ENCODE measurements at regions not wholly inside any gene's neighbourhood (a gene's known extent, or its start where the extent isn't known, plus 50 kb on each side); places are given as distances from the start of the nearest gene placed in this dataset.

GRCh38 chr15:77819851-77820728 lies 187.4 kb upstream of the LINGO1 start:
- H3K27me3 ChIP-seq (ENCODE audit: control insufficient read depth, insufficient read depth, low read length), result peaks cover 10% of the 10 kb centered on the region; the same call in 1 of the 2 replicates
- TF ChIP-seq SIN3A (IDR thresholded peaks at IDR 0.05; ENCODE audit: borderline replicate concordance, insufficient read depth, low read depth, low read length) (no peak), CTCF (IDR thresholded peaks at IDR 0.05) (peak; percentile 79; the same call in 1 of the 2 replicates), REST (IDR thresholded peaks at IDR 0.05; ENCODE audit: insufficient read depth in 1 of 2, low read depth in 2 of 2, low read length in 1 of 2) (no peak)
- in situ Hi-C loops (cut with HindIII; ENCODE audit: low pct_unique_long_range_greater_than_20kb, low sequenced_read_pairs) (no loop called here), intact Hi-C loops (cut with micrococcal nuclease; ENCODE audit: unreplicated experiment) (no loop called here)
- no peaks in the 10 kb centered on the region for H3K36me3 ChIP-seq (ENCODE audit: control insufficient read depth, insufficient read depth, low read length)
- no peak overlapping the region for H3K27ac ChIP-seq (ENCODE audit: low read length)
- BruUV-seq (replicated peaks), result no TSS peak
- no peak for DNase-seq (ENCODE audit: low read depth, low spot score)
- no peaks in the 10 kb centered on the region for H3K4me1 ChIP-seq (ENCODE audit: control insufficient read depth, insufficient read depth, low read length)
- H3K9me3 ChIP-seq (ENCODE audit: control insufficient read depth, insufficient read depth, low read depth, low read length), result no peaks in the 10 kb centered on the region
- peak overlapping the region; percentile 23 to 36; a peak in 3 of 4 replicates for H3K4me3 ChIP-seq (ENCODE audit: low read depth in 2 of 2, low read length in 2 of 2)
- peak; percentile 81 for ATAC-seq
- POLR2A ChIA-PET, result no interaction called here
- CTCF ChIA-PET, result interaction anchor here (0.6 to 3.0 kb wide), 6 partner anchors 12 to 277 kb away, joined by 3 to 36 read pairs (median 4); partner anchors contain the start of gene LINGO1

- ChIA-PET CTCF (interaction anchor here (0.6 to 3.0 kb wide), 2 partner anchors 160 to 186 kb away, joined by 3 to 36 read pairs; partner anchors contain the start of gene LINGO1), POLR2A (no interaction called here)
- Histone ChIP-seq H3K36me3 (ENCODE audit: control insufficient read depth, insufficient read depth, low read length) (no peaks in the 10 kb centered on the region), H3K4me3 (ENCODE audit: low read depth in 2 of 2, low read length in 2 of 2) (peak overlapping the region; percentile 16 to 36; a peak in 3 of 4 replicates), H3K4me1 (ENCODE audit: control insufficient read depth, insufficient read depth, low read length) (no peaks in the 10 kb centered on the region), H3K27me3 (ENCODE audit: control insufficient read depth, insufficient read depth, low read length) (peaks cover 10% of the 10 kb centered on the region; the same call in 1 of the 2 replicates), H3K9me3 (ENCODE audit: control insufficient read depth, insufficient read depth, low read depth, low read length) (no peaks in the 10 kb centered on the region), H3K27ac (ENCODE audit: low read length) (no peak overlapping the region)
- intact Hi-C loops (cut with micrococcal nuclease; ENCODE audit: unreplicated experiment) (no loop called here), in situ Hi-C loops (cut with HindIII; ENCODE audit: low pct_unique_long_range_greater_than_20kb, low sequenced_read_pairs) (no loop called here)
- no TSS peak for BruUV-seq (replicated peaks)
- DNase-seq (ENCODE audit: low read depth, low spot score) (no peak), ATAC-seq (peak; percentile 10; the same call in 1 of the 2 replicates)
- no peak for TF ChIP-seq REST (IDR thresholded peaks at IDR 0.05; ENCODE audit: insufficient read depth in 1 of 2, low read depth in 2 of 2, low read length in 1 of 2)
- TF ChIP-seq POLR2AphosphoS5 (IDR thresholded peaks at IDR 0.05; ENCODE audit: low read depth, low read length), result no peak
- no peak for TF ChIP-seq SIN3A (IDR thresholded peaks at IDR 0.05; ENCODE audit: borderline replicate concordance, insufficient read depth, low read depth, low read length)
Measured at GRCh38 chr15:77819048-77819850, 186.5 kb upstream of the LINGO1 start.

Measured in Panc1 (cell line).